GM12878 (cell line): ENCODE measurements at regions not wholly inside any gene's neighbourhood (a gene's known extent, or its start where the extent isn't known, plus 50 kb on each side); places are given as distances from the start of the nearest gene placed in this dataset.
"Not testable (repeated sequence)": the region's sequence is repeated elsewhere in the genome, so short reads cannot be mapped to it uniquely, and the experiment has no call there.

ENCODE experiments used
- ATAC-seq: fragments of 200-7000 bp; cut with Tn5 transposase; 3 replicates; pipeline ENCODE4 v1.9.1; 2020; ENCODE audit warnings: mild to moderate bottlenecking, moderate library complexity
- BruUV-seq: library from RNA; stranded (reverse); fragments of 400-500 nt; replicated peaks from 2 replicates; lab custom pipeline; 2021; lab: Mats Ljungman, UMichigan
- CTCF ChIA-PET: fragments of 300-600 bp; sonication (Branson Sonifier 250); formaldehyde crosslinking; extraction: SDS; loops from one replicate; lab custom pipeline; 2021; ENCODE audit warnings: inconsistent platforms; lab: Yijun Ruan, JAX
- POLR2A ChIA-PET: fragments of 350-600 bp; formaldehyde crosslinking; extraction: SDS; loops from one replicate; lab custom pipeline; 2021; ENCODE audit warnings: inconsistent platforms; lab: Charles Lee
- RAD21 ChIA-PET: fragments of 300-600 bp; sonication (Branson Sonifier 250); formaldehyde crosslinking; loops from one replicate; lab custom pipeline; 2023; ENCODE audit warnings: antibody characterized with exemption; ENCODE audit not compliant: unreplicated experiment; lab: Charles Lee
- SMC1A ChIA-PET: fragments of 300-600 bp; sonication (Branson Sonifier 250); formaldehyde crosslinking; loops from one replicate; lab custom pipeline; 2023; ENCODE audit not compliant: unreplicated experiment, uncharacterized antibody; lab: Charles Lee
- DNase-seq: peaks from one replicate; pipeline ENCODE4 v3.0.0-alpha.2; 2011; ENCODE audit warnings: low read depth, low spot score
- FAIRE-seq: peaks from 3 replicates; lab custom pipeline; 2011; peaks lifted over from hg19 to GRCh38; lab: Jason Lieb, UNC
- H2AFZ ChIP-seq: 2 replicates; pipeline ENCODE4 v1.6.0; 2011; ENCODE audit warnings: low read depth, low read length, control low read depth; ENCODE audit not compliant: control insufficient read depth
- H3K27ac ChIP-seq: 2 replicates; pipeline ENCODE4 v1.5.1; 2011; ENCODE audit warnings: control low read depth; ENCODE audit not compliant: control insufficient read depth, insufficient read depth
- H3K27me3 ChIP-seq, 2 experiments: replicated peaks in 1 of 2; 2 replicates each; pipeline versions ENCODE4 v1.6.0 to v1.6.1; 2011; ENCODE audit warnings: low read length in 1 of 2; ENCODE audit not compliant: control insufficient read depth in 2 of 2, insufficient read depth in 2 of 2
- H3K36me3 ChIP-seq, 2 experiments: 2 replicates each; pipeline ENCODE4 v1.5.1; 2011; ENCODE audit warnings: low read length in 1 of 2; ENCODE audit not compliant: control insufficient read depth in 2 of 2, insufficient read depth in 2 of 2
- H3K4me1 ChIP-seq: 2 replicates; pipeline ENCODE4 v1.6.1; 2011; ENCODE audit warnings: mild to moderate bottlenecking, low read length, moderate library complexity, mixed read lengths; ENCODE audit not compliant: control insufficient read depth, insufficient read depth
- H3K4me2 ChIP-seq: 2 replicates; pipeline ENCODE4 v1.6.0; 2011; ENCODE audit warnings: control low read depth; ENCODE audit not compliant: control insufficient read depth, insufficient read depth
- H3K4me3 ChIP-seq: fragments of 200-600 bp; sonication (generic); 2 replicates; pipeline ENCODE4 v1.5.1; 2016
- H3K79me2 ChIP-seq: 2 replicates; pipeline ENCODE4 v1.6.0; 2011; ENCODE audit warnings: low read length; ENCODE audit not compliant: control insufficient read depth, insufficient read depth
- H3K9ac ChIP-seq: 2 replicates; pipeline ENCODE4 v1.8.0; 2011; ENCODE audit warnings: low read length, control low read depth, mixed read lengths; ENCODE audit not compliant: control insufficient read depth, insufficient read depth
- H3K9me3 ChIP-seq: replicated peaks from 3 replicates; pipeline ENCODE4 v1.5.1; 2011; ENCODE audit warnings: mild to moderate bottlenecking, low read length; ENCODE audit not compliant: control insufficient read depth, insufficient read depth
- H4K20me1 ChIP-seq: 2 replicates; pipeline ENCODE4 v1.6.0; 2011; ENCODE audit not compliant: control insufficient read depth, insufficient read depth
- CBX5 ChIP-seq: sonication (generic); IDR thresholded peaks from 2 replicates; pipeline ENCODE4 v1.6.1; 2016; ENCODE audit warnings: low read depth, moderate library complexity, mild to moderate bottlenecking, inconsistent platforms
- EGR1 ChIP-seq, 2 experiments: IDR thresholded peaks; 1 replicate in 1 of 2; 2 replicates in 1 of 2; pipeline ENCODE4 v1.6.1; 2011 to 2012; ENCODE audit warnings: low read depth in 2 of 2, low read length in 2 of 2, borderline replicate concordance in 1 of 2, mild to moderate bottlenecking in 1 of 2, moderate library complexity in 1 of 2
- RAD21 ChIP-seq: IDR thresholded peaks from 2 replicates; pipeline ENCODE4 v1.6.1; 2011; ENCODE audit warnings: mild to moderate bottlenecking, low read depth, low read length, moderate library complexity; ENCODE audit not compliant: insufficient read depth
- SMARCA5 ChIP-seq: fragments of 450-650 bp; IDR thresholded peaks from 2 replicates; pipeline ENCODE4 v1.6.1; 2017; ENCODE audit warnings: mild to moderate bottlenecking
- SUPT20H ChIP-seq: IDR thresholded peaks from 2 replicates; pipeline ENCODE4 v1.6.1; 2011; ENCODE audit warnings: low read depth, mild to moderate bottlenecking, low read length, moderate library complexity, borderline replicate concordance; ENCODE audit not compliant: control insufficient read depth
- WGBS: methylation state at CpG from one replicate; pipeline ENCODE4 v1.1.6; 2016; ENCODE audit warnings: low lambda C conversion rate; ENCODE audit not compliant: insufficient replicate concordance, insufficient coverage; ENCODE audit errors: missing lambda C conversion rate; 5-methylcytosine and 5-hydroxymethylcytosine counted together
- in situ Hi-C: fragments of 300-500 bp; cut with MboI; formaldehyde crosslinking; loops from 9 replicates; pipeline ENCODE4 v1.14.3; 2018; ENCODE audit warnings: mixed read lengths
- intact Hi-C: fragments of 100-400 bp; cut with micrococcal nuclease; formaldehyde crosslinking; loops from one replicate; pipeline ENCODE4 v1.14.2; 2022; ENCODE audit not compliant: unreplicated experiment

DNA sequence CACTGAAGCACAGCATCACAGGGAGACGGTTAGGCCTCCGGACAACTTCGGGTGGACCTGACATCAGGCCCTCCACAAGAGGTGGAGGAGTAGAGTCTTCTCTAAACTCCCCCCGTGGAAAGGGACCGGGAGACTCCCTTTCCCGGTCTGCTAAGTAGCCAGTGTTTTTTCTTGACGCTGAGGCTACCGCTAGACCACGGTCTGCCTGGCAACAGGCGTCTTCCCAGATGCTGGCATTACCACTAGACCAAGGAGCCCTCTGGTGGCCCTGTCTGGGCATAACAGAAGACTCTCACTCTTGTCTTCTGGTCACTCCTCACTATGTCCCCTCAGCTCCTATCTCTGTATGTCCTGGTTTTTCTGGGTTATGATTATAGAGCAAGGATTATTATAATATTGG is 401.5 kb upstream of the MAGEC2 start:
- H3K9me3 ChIP-seq, RAD21 ChIA-PET, H3K36me3 ChIP-seq, FAIRE-seq, DNase-seq, in situ Hi-C loops, CTCF ChIA-PET, ATAC-seq, intact Hi-C loops, H3K79me2 ChIP-seq, H3K4me2 ChIP-seq, H4K20me1 ChIP-seq, H3K27me3 ChIP-seq: not testable (repeated sequence)
- SMC1A ChIA-PET: interaction anchor here (0.9 kb wide), 1 partner anchor 1841 kb away, joined by 3 read pairs; no protein-coding TSS in a partner anchor
- WGBS: 40% methylated on average over 10 of the region's 10 CpGs
- peak; percentile 18; the same call in 1 of the 2 replicates for TF ChIP-seq RAD21
- TF ChIP-seq, all 136 proteins: peak for 1; not testable (repeated sequence) for 135
- H2AFZ ChIP-seq, POLR2A ChIA-PET, H3K4me1 ChIP-seq, H3K9ac ChIP-seq, H3K27ac ChIP-seq, H3K4me3 ChIP-seq, BruUV-seq: not testable (repeated sequence)

DNA sequence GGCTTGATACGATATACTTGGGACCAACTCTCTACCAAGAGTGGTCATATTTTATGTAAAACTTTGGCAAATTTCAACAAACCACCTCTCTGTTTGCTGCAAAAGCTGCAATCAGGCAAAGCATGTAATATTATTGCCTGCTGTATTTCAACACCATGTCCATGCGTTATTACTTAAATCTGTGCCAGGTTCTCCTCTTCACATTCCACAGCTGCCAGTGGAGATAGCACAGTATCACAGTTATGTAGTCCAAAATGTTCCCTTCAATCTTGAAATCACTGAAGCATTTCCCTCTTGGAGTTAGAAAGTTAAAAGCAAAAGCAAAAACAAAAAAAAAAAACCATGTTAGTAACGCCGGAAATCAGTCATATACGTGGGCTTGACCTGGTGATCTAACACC is 396.7 kb upstream of the MAGEC2 start:
- no peak overlapping the region for H3K4me3 ChIP-seq
- H3K27ac ChIP-seq: no peak overlapping the region
- no peak for FAIRE-seq
- no peaks in the 10 kb centered on the region for H4K20me1 ChIP-seq
- CTCF ChIA-PET: interaction anchor here (0.7 kb wide), 1 partner anchor 12 kb away, joined by 3 read pairs; no protein-coding TSS in a partner anchor
- in situ Hi-C loops: no loop called here
- RAD21 ChIA-PET: no interaction called here
- H3K9me3 ChIP-seq: no peaks in the 10 kb centered on the region
- no peak for TF ChIP-seq SMARCA5
- no peak for TF ChIP-seq SUPT20H
- no peak for TF ChIP-seq CBX5
- no peak for TF ChIP-seq EGR1 (IDR thresholded peaks at IDR 0.05; ENCODE audit: borderline replicate concordance in 1 of 2, low read depth in 2 of 2, low read length in 2 of 2)
- no peaks in the 10 kb centered on the region for H3K79me2 ChIP-seq
- no peak for ATAC-seq
- no peak for DNase-seq
- H3K27me3 ChIP-seq: no peaks in the 10 kb centered on the region
- no peak overlapping the region for H2AFZ ChIP-seq
- H3K4me2 ChIP-seq: no peak overlapping the region
- intact Hi-C loops: no loop called here
- SMC1A ChIA-PET: no interaction called here
- no peaks in the 10 kb centered on the region for H3K36me3 ChIP-seq
- POLR2A ChIA-PET: no interaction called here
- no peaks in the 10 kb centered on the region for H3K4me1 ChIP-seq
- no peak overlapping the region for H3K9ac ChIP-seq
- WGBS: 59% methylated on average over 5 of the region's 5 CpGs
- BruUV-seq: no TSS peak
